ENCODE measurements at regions not wholly inside any gene's neighbourhood (a gene's known extent, or its start where the extent isn't known, plus 50 kb on each side); places are given as distances from the start of the nearest gene placed in this dataset.

- DNase-seq (ENCODE audit: low spot score) = no peak
- no peaks in the 10 kb centered on the region for H3K4me1 Mint-ChIP-seq
- peaks cover 21% of the 10 kb centered on the region for H3K9me3 Mint-ChIP-seq
- Histone ChIP-seq H3K4me2 (no peak overlapping the region), H3F3A (replicated peaks; ENCODE audit: low read depth) (no peaks in the 10 kb centered on the region), H3K36me3 (ENCODE audit: insufficient read depth) (peaks cover 10% of the 10 kb centered on the region; the same call in 1 of the 2 replicates), H3K27me3 (ENCODE audit: insufficient read depth) (no peaks in the 10 kb centered on the region), H3K27ac (ENCODE audit: low read depth) (no peak overlapping the region), H2AFZ (no peak overlapping the region), H3K4me1 (ENCODE audit: insufficient read depth) (no peaks in the 10 kb centered on the region), H3K79me2 (replicated peaks; ENCODE audit: insufficient read depth) (no peaks in the 10 kb centered on the region), H3K9me2 (ENCODE audit: insufficient read depth) (no peaks in the 10 kb centered on the region), H4K20me1 (replicated peaks; ENCODE audit: insufficient read depth) (no peaks in the 10 kb centered on the region), H3K4me3 (no peak overlapping the region)
- no peak overlapping the region for H3K4me3 Mint-ChIP-seq
- peaks cover 12% of the 10 kb centered on the region for H3K36me3 Mint-ChIP-seq (ENCODE audit: low read depth)
- TF ChIP-seq POLR2AphosphoS5 (IDR thresholded peaks at IDR 0.05; ENCODE audit: low read depth) = no peak
- TF ChIP-seq, protein P1, sequence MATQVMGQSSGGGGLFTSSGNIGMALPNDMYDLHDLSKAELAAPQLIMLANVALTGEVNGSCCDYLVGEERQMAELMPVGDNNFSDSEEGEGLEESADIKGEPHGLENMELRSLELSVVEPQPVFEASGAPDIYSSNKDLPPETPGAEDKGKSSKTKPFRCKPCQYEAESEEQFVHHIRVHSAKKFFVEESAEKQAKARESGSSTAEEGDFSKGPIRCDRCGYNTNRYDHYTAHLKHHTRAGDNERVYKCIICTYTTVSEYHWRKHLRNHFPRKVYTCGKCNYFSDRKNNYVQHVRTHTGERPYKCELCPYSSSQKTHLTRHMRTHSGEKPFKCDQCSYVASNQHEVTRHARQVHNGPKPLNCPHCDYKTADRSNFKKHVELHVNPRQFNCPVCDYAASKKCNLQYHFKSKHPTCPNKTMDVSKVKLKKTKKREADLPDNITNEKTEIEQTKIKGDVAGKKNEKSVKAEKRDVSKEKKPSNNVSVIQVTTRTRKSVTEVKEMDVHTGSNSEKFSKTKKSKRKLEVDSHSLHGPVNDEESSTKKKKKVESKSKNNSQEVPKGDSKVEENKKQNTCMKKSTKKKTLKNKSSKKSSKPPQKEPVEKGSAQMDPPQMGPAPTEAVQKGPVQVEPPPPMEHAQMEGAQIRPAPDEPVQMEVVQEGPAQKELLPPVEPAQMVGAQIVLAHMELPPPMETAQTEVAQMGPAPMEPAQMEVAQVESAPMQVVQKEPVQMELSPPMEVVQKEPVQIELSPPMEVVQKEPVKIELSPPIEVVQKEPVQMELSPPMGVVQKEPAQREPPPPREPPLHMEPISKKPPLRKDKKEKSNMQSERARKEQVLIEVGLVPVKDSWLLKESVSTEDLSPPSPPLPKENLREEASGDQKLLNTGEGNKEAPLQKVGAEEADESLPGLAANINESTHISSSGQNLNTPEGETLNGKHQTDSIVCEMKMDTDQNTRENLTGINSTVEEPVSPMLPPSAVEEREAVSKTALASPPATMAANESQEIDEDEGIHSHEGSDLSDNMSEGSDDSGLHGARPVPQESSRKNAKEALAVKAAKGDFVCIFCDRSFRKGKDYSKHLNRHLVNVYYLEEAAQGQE (IDR thresholded peaks at IDR 0.05; ENCODE audit: unreplicated experiment) = no peak
- TF ChIP-seq EZH2phosphoT487 (IDR thresholded peaks at IDR 0.05; ENCODE audit: unreplicated experiment) = no peak
- TF ChIP-seq ZNF114 (CRISPR knock-in tag; IDR thresholded peaks at IDR 0.05) = no peak
- H3K27me3 Mint-ChIP-seq (ENCODE audit: insufficient read depth, low read depth, poor library complexity) = peaks cover 1% of the 10 kb centered on the region
- no peak overlapping the region for H3K27ac Mint-ChIP-seq
- no peak for ATAC-seq
Observed at GRCh38 chr2:123785332-123785731, 239.8 kb upstream of the CNTNAP5 start.

GRCh38 chr2:123791207-123791606 is 233.9 kb upstream of the CNTNAP5 start:
- Histone ChIP-seq H3K4me3 (no peak overlapping the region), H3K27me3 (ENCODE audit: insufficient read depth) (no peaks in the 10 kb centered on the region), H4K20me1 (replicated peaks; ENCODE audit: insufficient read depth) (no peaks in the 10 kb centered on the region), H3F3A (replicated peaks; ENCODE audit: low read depth) (no peaks in the 10 kb centered on the region), H3K79me2 (replicated peaks; ENCODE audit: insufficient read depth) (no peaks in the 10 kb centered on the region), H3K4me2 (no peak overlapping the region), H3K4me1 (ENCODE audit: insufficient read depth) (no peaks in the 10 kb centered on the region), H3K9me2 (ENCODE audit: insufficient read depth) (no peaks in the 10 kb centered on the region), H2AFZ (no peak overlapping the region), H3K36me3 (ENCODE audit: insufficient read depth) (0 out of 2 replicates have a peak, but pooled peaks cover 2% of the 10 kb centered on the region), H3K27ac (ENCODE audit: low read depth) (no peak overlapping the region)
- H3K27me3 Mint-ChIP-seq (ENCODE audit: insufficient read depth, low read depth, poor library complexity) = peaks cover 1% of the 10 kb centered on the region
- H3K9me3 Mint-ChIP-seq = peaks cover 13% of the 10 kb centered on the region
- no peak overlapping the region for H3K27ac Mint-ChIP-seq
- no peak for TF ChIP-seq EZH2phosphoT487 (IDR thresholded peaks at IDR 0.05; ENCODE audit: unreplicated experiment)
- no peak for TF ChIP-seq POLR2AphosphoS5 (IDR thresholded peaks at IDR 0.05; ENCODE audit: low read depth)
- TF ChIP-seq CREB1 (CRISPR knock-in tag; IDR thresholded peaks at IDR 0.05; ENCODE audit: low read depth) = no peak
- peak in 1 of 2 experiments; percentile 32; a peak in 2 of 4 replicates for TF ChIP-seq CTCF (conservative IDR thresholded peaks at IDR 0.05; ENCODE audit: low read depth in 2 of 2)
- H3K36me3 Mint-ChIP-seq (ENCODE audit: low read depth) = peaks cover 4% of the 10 kb centered on the region
- ATAC-seq (no peak), DNase-seq (ENCODE audit: low spot score) (no peak)
- H3K4me3 Mint-ChIP-seq = no peak overlapping the region
- no peaks in the 10 kb centered on the region for H3K4me1 Mint-ChIP-seq

Measured in GM23338 (cell line).